ENCODE measurements at regions not wholly inside any gene's neighbourhood (a gene's known extent, or its start where the extent isn't known, plus 50 kb on each side); places are given as distances from the start of the nearest gene placed in this dataset.

DNA sequence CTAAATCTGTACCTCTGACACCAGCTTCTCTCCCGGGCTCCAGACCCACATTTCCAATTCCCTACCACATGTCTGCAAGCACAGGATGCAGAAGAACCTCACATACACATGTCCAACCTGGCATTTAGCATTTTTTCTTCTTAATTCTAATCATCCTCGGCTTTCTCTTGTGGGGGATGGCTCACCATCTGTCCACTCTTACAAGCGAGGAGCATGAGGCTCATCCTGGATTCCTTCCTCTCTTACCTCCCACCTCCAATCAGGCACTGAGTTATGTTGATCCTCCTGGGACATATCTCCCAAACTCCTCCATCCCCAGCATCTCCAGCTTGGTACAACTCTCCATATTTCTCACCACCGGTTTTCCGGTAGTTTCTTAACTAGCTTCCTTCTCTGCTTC, 149.8 kb upstream of the LARGE1 start:
- Mint-ChIP-seq H3K9me3 (no peaks in the 10 kb centered on the region), H3K27ac (no peak overlapping the region), H3K36me3 (no peaks in the 10 kb centered on the region), H3K4me3 (no peak overlapping the region), H3K4me1 (ENCODE audit: unreplicated experiment) (peaks cover 7% of the 10 kb centered on the region), H3K27me3 (peaks cover 32% of the 10 kb centered on the region)
- TF ChIP-seq, protein P1, sequence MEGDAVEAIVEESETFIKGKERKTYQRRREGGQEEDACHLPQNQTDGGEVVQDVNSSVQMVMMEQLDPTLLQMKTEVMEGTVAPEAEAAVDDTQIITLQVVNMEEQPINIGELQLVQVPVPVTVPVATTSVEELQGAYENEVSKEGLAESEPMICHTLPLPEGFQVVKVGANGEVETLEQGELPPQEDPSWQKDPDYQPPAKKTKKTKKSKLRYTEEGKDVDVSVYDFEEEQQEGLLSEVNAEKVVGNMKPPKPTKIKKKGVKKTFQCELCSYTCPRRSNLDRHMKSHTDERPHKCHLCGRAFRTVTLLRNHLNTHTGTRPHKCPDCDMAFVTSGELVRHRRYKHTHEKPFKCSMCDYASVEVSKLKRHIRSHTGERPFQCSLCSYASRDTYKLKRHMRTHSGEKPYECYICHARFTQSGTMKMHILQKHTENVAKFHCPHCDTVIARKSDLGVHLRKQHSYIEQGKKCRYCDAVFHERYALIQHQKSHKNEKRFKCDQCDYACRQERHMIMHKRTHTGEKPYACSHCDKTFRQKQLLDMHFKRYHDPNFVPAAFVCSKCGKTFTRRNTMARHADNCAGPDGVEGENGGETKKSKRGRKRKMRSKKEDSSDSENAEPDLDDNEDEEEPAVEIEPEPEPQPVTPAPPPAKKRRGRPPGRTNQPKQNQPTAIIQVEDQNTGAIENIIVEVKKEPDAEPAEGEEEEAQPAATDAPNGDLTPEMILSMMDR (conservative IDR thresholded peaks at IDR 0.05), result no peak
- DNase-seq (ENCODE audit: extremely low spot score, unreplicated experiment), result no peak

DNA sequence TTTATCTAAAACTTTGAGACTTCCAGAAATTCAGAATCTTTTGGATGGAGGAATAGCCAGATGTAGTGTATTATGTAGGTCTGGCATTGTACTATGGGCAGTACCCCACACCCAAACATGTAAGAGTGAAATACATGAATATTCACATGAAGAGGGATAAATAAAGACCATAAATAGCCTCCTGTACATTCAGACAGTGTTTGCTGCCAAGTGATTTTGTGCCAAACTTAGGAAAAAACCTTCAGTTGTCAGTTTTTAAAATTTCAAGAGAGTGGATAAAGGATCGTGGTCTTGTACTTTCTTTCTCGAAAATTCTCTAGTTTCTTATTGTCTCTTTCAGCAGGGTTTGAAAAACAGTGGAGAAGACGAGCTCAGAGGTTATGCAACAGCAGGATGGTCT, 150.3 kb upstream of the LARGE1 start:
- no peak for DNase-seq (ENCODE audit: extremely low spot score, unreplicated experiment)
- no peak overlapping the region for H3K4me3 Mint-ChIP-seq
- H3K36me3 Mint-ChIP-seq, result no peaks in the 10 kb centered on the region
- H3K27ac Mint-ChIP-seq, result no peak overlapping the region
- H3K9me3 Mint-ChIP-seq, result no peaks in the 10 kb centered on the region
- H3K27me3 Mint-ChIP-seq, result peaks cover 32% of the 10 kb centered on the region
- H3K4me1 Mint-ChIP-seq (ENCODE audit: unreplicated experiment), result peaks cover 7% of the 10 kb centered on the region
- TF ChIP-seq, protein P1 (conservative IDR thresholded peaks at IDR 0.05), result no peak

GRCh38 chr22:34072585-34072984, 152.3 kb upstream of the LARGE1 start:
- Mint-ChIP-seq H3K36me3 (no peaks in the 10 kb centered on the region), H3K4me3 (no peak overlapping the region), H3K27ac (no peak overlapping the region), H3K9me3 (no peaks in the 10 kb centered on the region), H3K27me3 (peaks cover 28% of the 10 kb centered on the region), H3K4me1 (ENCODE audit: unreplicated experiment) (peaks cover 14% of the 10 kb centered on the region)
- no peak for DNase-seq (ENCODE audit: extremely low spot score, unreplicated experiment)
- TF ChIP-seq, protein P1 (conservative IDR thresholded peaks at IDR 0.05), result no peak

DNA sequence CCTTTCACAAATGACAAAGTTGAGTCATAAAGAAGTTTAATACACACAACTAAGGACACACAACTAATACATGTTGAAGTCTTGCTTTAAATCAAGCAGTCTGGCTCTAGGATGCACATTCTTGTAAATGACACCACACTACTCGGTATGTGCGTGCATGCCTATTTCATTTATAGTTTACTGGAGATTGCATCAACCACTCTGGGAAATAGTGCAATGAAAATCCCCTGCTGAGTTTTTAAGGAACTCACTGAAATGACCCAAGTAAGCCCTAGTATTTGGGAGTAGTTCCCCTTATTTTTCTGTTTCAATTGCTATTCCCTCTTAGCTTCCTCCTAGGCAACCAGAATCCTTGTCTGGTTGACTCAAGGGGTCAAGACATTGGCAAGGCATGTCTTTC, 160.2 kb upstream of the LARGE1 start:
- Mint-ChIP-seq H3K36me3 (no peaks in the 10 kb centered on the region), H3K27me3 (peaks cover 17% of the 10 kb centered on the region), H3K9me3 (peaks cover 1% of the 10 kb centered on the region), H3K4me3 (no peak overlapping the region), H3K4me1 (ENCODE audit: unreplicated experiment) (peaks cover 16% of the 10 kb centered on the region), H3K27ac (no peak overlapping the region)
- no peak for DNase-seq (ENCODE audit: extremely low spot score, unreplicated experiment)
- TF ChIP-seq, protein P1 (conservative IDR thresholded peaks at IDR 0.05), result no peak

GRCh38 chr22:34096770-34097169, 176.5 kb upstream of the LARGE1 start:
- H3K4me3 Mint-ChIP-seq, result no peak overlapping the region
- TF ChIP-seq, protein P1 (conservative IDR thresholded peaks at IDR 0.05), result no peak
- H3K27ac Mint-ChIP-seq, result no peak overlapping the region
- H3K4me1 Mint-ChIP-seq (ENCODE audit: unreplicated experiment), result no peaks in the 10 kb centered on the region
- H3K9me3 Mint-ChIP-seq, result peaks cover 12% of the 10 kb centered on the region
- no peak for DNase-seq (ENCODE audit: extremely low spot score, unreplicated experiment)
- H3K27me3 Mint-ChIP-seq, result no peaks in the 10 kb centered on the region
- no peaks in the 10 kb centered on the region for H3K36me3 Mint-ChIP-seq

- Mint-ChIP-seq H3K4me1 (ENCODE audit: unreplicated experiment) (no peaks in the 10 kb centered on the region), H3K27me3 (peaks cover 3% of the 10 kb centered on the region), H3K36me3 (no peaks in the 10 kb centered on the region), H3K4me3 (peak overlapping the region; percentile 40), H3K9me3 (peaks cover 12% of the 10 kb centered on the region), H3K27ac (peak overlapping the region; percentile 69)
- no peak for DNase-seq (ENCODE audit: extremely low spot score, unreplicated experiment)
- TF ChIP-seq, protein P1 (conservative IDR thresholded peaks at IDR 0.05), result no peak
These were observed 179.0 kb upstream of the LARGE1 start for GRCh38 chr22:34099278-34099677.
